ENCODE measurements at regions not wholly inside any gene's neighbourhood (a gene's known extent, or its start where the extent isn't known, plus 50 kb on each side); places are given as distances from the start of the nearest gene placed in this dataset.

GRCh38 chr19:27684293-27684692 lies 1528.7 kb downstream of the UQCRFS1 start:
- Histone ChIP-seq H3K4me3 (ENCODE audit: low read depth, low read length) (no peak overlapping the region), H3K36me3 (ENCODE audit: control insufficient read depth, insufficient read depth, low read length) (no peaks in the 10 kb centered on the region), H3K27me3 (ENCODE audit: control insufficient read depth, insufficient read depth, low read length) (no peaks in the 10 kb centered on the region)
- FAIRE-seq (no peak), DNase-seq (ENCODE audit: low read depth) (no peak)
- no peak for TF ChIP-seq CTCF (IDR thresholded peaks at IDR 0.05; ENCODE audit: insufficient read depth, low read length, severe bottlenecking)

- DNase-seq (ENCODE audit: low read depth): no peak
- FAIRE-seq: no peak
- TF ChIP-seq CTCF (IDR thresholded peaks at IDR 0.05; ENCODE audit: insufficient read depth, low read length, severe bottlenecking): no peak
- Histone ChIP-seq H3K4me3 (ENCODE audit: low read depth, low read length) (no peak overlapping the region), H3K27me3 (ENCODE audit: control insufficient read depth, insufficient read depth, low read length) (no peaks in the 10 kb centered on the region), H3K36me3 (ENCODE audit: control insufficient read depth, insufficient read depth, low read length) (no peaks in the 10 kb centered on the region)
Measured at GRCh38 chr19:27681972-27682371, 1531.0 kb downstream of the UQCRFS1 start.

- no peak for TF ChIP-seq CTCF (IDR thresholded peaks at IDR 0.05; ENCODE audit: insufficient read depth, low read length, severe bottlenecking)
- Histone ChIP-seq H3K4me3 (ENCODE audit: low read depth, low read length) (no peak overlapping the region), H3K27me3 (ENCODE audit: control insufficient read depth, insufficient read depth, low read length) (no peaks in the 10 kb centered on the region), H3K36me3 (ENCODE audit: control insufficient read depth, insufficient read depth, low read length) (no peaks in the 10 kb centered on the region)
- no peak for DNase-seq (ENCODE audit: low read depth)
- no peak for FAIRE-seq
Measured at GRCh38 chr19:27679905-27680304, 1533.0 kb downstream of the UQCRFS1 start.

DNA sequence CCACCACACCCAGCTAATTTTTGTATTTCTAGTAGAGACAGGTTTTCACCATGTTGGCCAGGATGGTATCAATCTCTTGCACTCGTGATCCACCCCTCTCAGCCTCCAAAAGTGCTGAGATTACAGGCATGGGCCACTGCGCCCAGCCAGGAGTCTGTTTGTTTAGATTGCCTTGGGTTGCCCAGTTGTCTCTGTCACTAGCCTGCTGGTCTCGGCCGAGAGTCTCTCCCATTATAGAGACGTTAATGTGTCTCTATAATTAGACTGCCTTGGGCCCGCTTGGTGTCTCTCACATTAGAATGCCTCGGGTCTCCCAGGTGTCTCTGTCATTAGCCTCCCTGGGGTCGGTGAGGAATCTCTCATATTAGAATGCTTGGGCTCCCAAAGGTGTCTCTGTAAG lies 1533.6 kb downstream of the UQCRFS1 start:
- no peak overlapping the region for H3K4me3 ChIP-seq (ENCODE audit: low read depth, low read length)
- DNase-seq (ENCODE audit: low read depth) (no peak), FAIRE-seq (no peak)
- no peaks in the 10 kb centered on the region for H3K36me3 ChIP-seq (ENCODE audit: control insufficient read depth, insufficient read depth, low read length)
- no peak for TF ChIP-seq CTCF (IDR thresholded peaks at IDR 0.05; ENCODE audit: insufficient read depth, low read length, severe bottlenecking)
- no peaks in the 10 kb centered on the region for H3K27me3 ChIP-seq (ENCODE audit: control insufficient read depth, insufficient read depth, low read length)

- DNase-seq (ENCODE audit: low read depth): no peak
- Histone ChIP-seq H3K36me3 (ENCODE audit: control insufficient read depth, insufficient read depth, low read length) (no peaks in the 10 kb centered on the region), H3K4me3 (ENCODE audit: low read depth, low read length) (no peak overlapping the region), H3K27me3 (ENCODE audit: control insufficient read depth, insufficient read depth, low read length) (no peaks in the 10 kb centered on the region)
- no peak for TF ChIP-seq CTCF (IDR thresholded peaks at IDR 0.05; ENCODE audit: insufficient read depth, low read length, severe bottlenecking)
- FAIRE-seq: no peak
Measured at GRCh38 chr19:27676877-27677276, 1536.1 kb downstream of the UQCRFS1 start.

DNA sequence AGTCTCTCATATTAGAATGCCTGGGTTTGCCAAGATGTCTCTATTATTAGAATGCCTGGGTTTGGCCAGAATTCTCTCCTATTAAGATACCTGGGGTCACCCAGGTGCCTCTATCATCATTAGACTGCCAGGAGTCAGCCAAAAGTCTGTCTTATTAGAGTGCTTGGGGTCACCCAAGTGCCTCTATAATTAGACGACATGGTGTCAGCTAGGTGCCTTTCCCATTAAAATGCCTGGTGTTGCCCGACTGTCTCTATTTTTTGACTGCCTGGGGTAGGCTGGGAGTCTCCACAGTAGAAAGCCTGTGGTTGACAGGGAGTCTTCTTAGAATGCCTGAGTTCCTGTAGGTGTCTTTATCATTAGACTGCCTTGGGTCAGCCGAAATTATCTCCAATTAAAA lies 1536.6 kb downstream of the UQCRFS1 start:
- FAIRE-seq: no peak
- Histone ChIP-seq H3K27me3 (ENCODE audit: control insufficient read depth, insufficient read depth, low read length) (no peaks in the 10 kb centered on the region), H3K4me3 (ENCODE audit: low read depth, low read length) (no peak overlapping the region), H3K36me3 (ENCODE audit: control insufficient read depth, insufficient read depth, low read length) (no peaks in the 10 kb centered on the region)
- no peak for DNase-seq (ENCODE audit: low read depth)
- no peak for TF ChIP-seq CTCF (IDR thresholded peaks at IDR 0.05; ENCODE audit: insufficient read depth, low read length, severe bottlenecking)

Data from bronchial epithelial cell (primary cell).